Mesothelial cell of epicardium (in vitro differentiated cells): ENCODE measurements at regions not wholly inside any gene's neighbourhood (a gene's known extent, or its start where the extent isn't known, plus 50 kb on each side); places are given as distances from the start of the nearest gene placed in this dataset.

ENCODE experiments used
- DNase-seq, 2 experiments: peaks; one replicate each; pipeline ENCODE4 v3.0.0; 2021; ENCODE audit warnings: low spot score in 2 of 2; ENCODE audit not compliant: unreplicated experiment in 2 of 2
- H3K27ac Mint-ChIP-seq: 2 replicates; pipeline ENCODE4 v1.8.0; 2021; ENCODE audit warnings: mixed read lengths
- H3K27me3 Mint-ChIP-seq: 2 replicates; pipeline ENCODE4 v1.8.0; 2021; ENCODE audit warnings: low read depth, mixed read lengths
- H3K36me3 Mint-ChIP-seq: 2 replicates; pipeline ENCODE4 v1.8.0; 2021; ENCODE audit warnings: mixed read lengths
- H3K4me1 Mint-ChIP-seq: 2 replicates; pipeline ENCODE4 v1.8.0; 2021; ENCODE audit warnings: mixed read lengths
- H3K4me3 Mint-ChIP-seq: 2 replicates; pipeline ENCODE4 v1.8.0; 2021; ENCODE audit warnings: mild to moderate bottlenecking, moderate library complexity, mixed read lengths
- H3K9me3 Mint-ChIP-seq: 2 replicates; pipeline ENCODE4 v1.8.0; 2021; ENCODE audit warnings: mixed read lengths
- CTCF ChIP-seq: fragments of 200-600 bp; sonication (generic); IDR thresholded peaks from one replicate; pipeline ENCODE4 v1.5.0; 2021; ENCODE audit warnings: antibody characterized with exemption; ENCODE audit not compliant: unreplicated experiment

- Mint-ChIP-seq H3K27me3 (peaks cover 1% of the 10 kb centered on the region), H3K36me3 (no peaks in the 10 kb centered on the region)
- no peak for TF ChIP-seq CTCF
Observed at GRCh38 chr13:48919751-48920150, 56.0 kb upstream of the FNDC3A start.

GRCh38 chr13:48920730-48921129, 55.0 kb upstream of the FNDC3A start:
- no peaks in the 10 kb centered on the region for H3K4me1 Mint-ChIP-seq
- peaks cover 1% of the 10 kb centered on the region for H3K27me3 Mint-ChIP-seq
- no peak overlapping the region for H3K4me3 Mint-ChIP-seq
- no peaks in the 10 kb centered on the region for H3K36me3 Mint-ChIP-seq
- H3K9me3 Mint-ChIP-seq: peaks cover 8% of the 10 kb centered on the region
- TF ChIP-seq CTCF: no peak
- no peak overlapping the region for H3K27ac Mint-ChIP-seq
- no peak for DNase-seq

More at GRCh38 chr13:48919751-48920150, 56.0 kb upstream of the FNDC3A start:
- no peak overlapping the region for H3K27ac Mint-ChIP-seq
- H3K4me1 Mint-ChIP-seq: no peaks in the 10 kb centered on the region
- no peak overlapping the region for H3K4me3 Mint-ChIP-seq
- peaks cover 13% of the 10 kb centered on the region for H3K9me3 Mint-ChIP-seq
- no peak for DNase-seq

- Mint-ChIP-seq H3K4me3 (no peak overlapping the region), H3K4me1 (no peaks in the 10 kb centered on the region), H3K27me3 (peaks cover 1% of the 10 kb centered on the region), H3K27ac (no peak overlapping the region), H3K36me3 (no peaks in the 10 kb centered on the region), H3K9me3 (no peaks in the 10 kb centered on the region)
- no peak for DNase-seq
- no peak for TF ChIP-seq CTCF
Observed at GRCh38 chr13:48923376-48923775, 52.3 kb upstream of the FNDC3A start.

- Mint-ChIP-seq H3K9me3 (no peaks in the 10 kb centered on the region), H3K4me1 (no peaks in the 10 kb centered on the region), H3K4me3 (no peak overlapping the region), H3K36me3 (no peaks in the 10 kb centered on the region), H3K27me3 (peaks cover 1% of the 10 kb centered on the region), H3K27ac (no peak overlapping the region)
- no peak for TF ChIP-seq CTCF
- DNase-seq: no peak
Observed at GRCh38 chr13:48925001-48925400, 50.7 kb upstream of the FNDC3A start.
